ENCODE measurements at regions not wholly inside any gene's neighbourhood (a gene's known extent, or its start where the extent isn't known, plus 50 kb on each side); places are given as distances from the start of the nearest gene placed in this dataset.

GRCh38 chrX:97846718-97847237, 963.1 kb downstream of the RPA4 start (continued):
- TF ChIP-seq HMGXB4 (CRISPR knock-in tag; IDR thresholded peaks at IDR 0.05) = no peak
- TF ChIP-seq ATF1 (CRISPR knock-in tag; IDR thresholded peaks at IDR 0.05) = no peak
- no peak for TF ChIP-seq OVOL2 (CRISPR knock-in tag; IDR thresholded peaks at IDR 0.05; ENCODE audit: borderline replicate concordance)

GRCh38 chrX:97847885-97848679, 964.4 kb downstream of the RPA4 start:
- DNase-seq (ENCODE audit: low spot score) (no peak), ATAC-seq (no peak)
- peaks cover 43% of the 10 kb centered on the region for H3K36me3 Mint-ChIP-seq
- ChIA-PET CTCF (no interaction called here), POLR2A (no interaction called here)
- H3K27me3 Mint-ChIP-seq (ENCODE audit: low read depth) = no peaks in the 10 kb centered on the region
- peaks cover 52% of the 10 kb centered on the region for H3K9me3 Mint-ChIP-seq
- no peak overlapping the region for H3K27ac Mint-ChIP-seq
- H3K4me3 Mint-ChIP-seq = no peak overlapping the region
- no peaks in the 10 kb centered on the region for H3K4me1 Mint-ChIP-seq
- TF ChIP-seq STAT6 (CRISPR knock-in tag; conservative IDR thresholded peaks at IDR 0.05; ENCODE audit: low read depth) (no peak), GTF2I (CRISPR knock-in tag; conservative IDR thresholded peaks at IDR 0.05) (no peak), IRF1 (CRISPR knock-in tag; IDR thresholded peaks at IDR 0.05) (no peak), ZBTB21 (CRISPR knock-in tag; IDR thresholded peaks at IDR 0.05; ENCODE audit: borderline replicate concordance) (no peak), JUN (CRISPR knock-in tag; IDR thresholded peaks at IDR 0.05) (no peak), HMGA2 (CRISPR knock-in tag; IDR thresholded peaks at IDR 0.05) (no peak), TCF7 (CRISPR knock-in tag; IDR thresholded peaks at IDR 0.05; ENCODE audit: low read depth) (no peak), CREM (CRISPR knock-in tag; IDR thresholded peaks at IDR 0.05) (no peak), ATF2 (CRISPR knock-in tag; IDR thresholded peaks at IDR 0.05; ENCODE audit: borderline replicate concordance, low read depth) (no peak), PRDM15 (CRISPR knock-in tag; IDR thresholded peaks at IDR 0.05) (no peak), NR3C1 (CRISPR knock-in tag; conservative IDR thresholded peaks at IDR 0.05; ENCODE audit: low read depth) (no peak), E2F5 (CRISPR knock-in tag; IDR thresholded peaks at IDR 0.05) (no peak), EMX1 (CRISPR knock-in tag; IDR thresholded peaks at IDR 0.05) (no peak), ETV6 (CRISPR knock-in tag; IDR thresholded peaks at IDR 0.05) (no peak), ZMAT4 (CRISPR knock-in tag; IDR thresholded peaks at IDR 0.05) (no peak)
